ENCODE measurements at regions not wholly inside any gene's neighbourhood (a gene's known extent, or its start where the extent isn't known, plus 50 kb on each side); places are given as distances from the start of the nearest gene placed in this dataset.
"Not testable (repeated sequence)": the region's sequence is repeated elsewhere in the genome, so short reads cannot be mapped to it uniquely, and the experiment has no call there.

DNA sequence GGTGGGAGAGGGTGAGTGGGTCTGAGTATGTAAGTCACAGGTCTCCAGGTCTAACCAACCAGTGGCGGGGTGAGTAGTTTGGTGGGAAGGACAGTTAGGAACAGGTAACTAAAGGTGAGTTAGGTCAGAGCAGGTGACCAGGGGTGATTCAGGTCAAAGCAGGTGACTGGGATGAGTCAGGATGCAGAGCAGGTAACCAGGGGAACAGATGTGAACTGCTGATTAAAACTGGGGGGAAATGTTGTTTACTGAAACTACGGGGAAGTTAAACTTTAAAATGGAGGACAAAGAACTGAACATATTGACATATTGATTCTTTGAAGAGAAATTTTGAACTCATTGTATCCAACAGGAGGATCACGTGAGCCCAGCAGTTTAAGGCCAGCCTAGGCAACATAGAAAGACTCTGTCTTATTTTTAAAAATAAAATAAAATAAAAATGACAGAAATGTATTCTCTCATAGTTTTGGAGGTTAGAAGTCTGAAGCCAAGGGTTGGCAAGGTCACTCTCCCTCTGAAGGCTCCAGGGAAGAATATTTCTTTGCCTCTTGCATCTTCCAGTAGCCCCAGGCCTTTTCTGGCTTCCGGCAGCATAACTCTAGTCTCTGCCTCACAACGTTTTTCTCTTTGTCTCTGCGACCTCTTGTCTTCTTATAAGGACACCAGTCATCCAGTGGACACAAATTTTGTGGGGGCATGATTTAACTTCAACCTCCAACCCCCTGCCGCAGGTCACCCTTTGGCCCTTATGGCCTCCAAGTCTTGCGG, 64.3 kb upstream of the TINAGL1 start:
- no peak for DNase-seq

DNA sequence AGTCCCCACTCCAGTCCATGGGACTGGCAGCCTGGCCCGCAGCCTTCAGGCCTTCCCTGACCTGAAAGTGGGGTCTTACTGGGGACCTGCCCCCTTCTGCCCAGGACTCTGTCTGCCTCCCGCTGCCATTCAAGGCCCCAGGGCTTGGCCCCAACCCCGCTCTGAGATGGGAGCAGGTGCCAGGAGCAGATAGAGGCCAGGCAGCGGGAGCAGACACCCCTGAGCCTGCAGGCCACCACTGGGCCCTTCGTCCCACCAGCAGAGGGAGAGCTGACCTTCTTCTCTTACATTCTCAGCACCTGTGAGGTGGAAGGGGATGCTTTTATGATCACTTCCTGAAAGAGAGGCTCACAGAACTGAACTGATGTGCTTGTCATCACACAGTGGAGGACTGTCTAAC, 62.2 kb upstream of the TINAGL1 start:
- no peak for DNase-seq

DNA sequence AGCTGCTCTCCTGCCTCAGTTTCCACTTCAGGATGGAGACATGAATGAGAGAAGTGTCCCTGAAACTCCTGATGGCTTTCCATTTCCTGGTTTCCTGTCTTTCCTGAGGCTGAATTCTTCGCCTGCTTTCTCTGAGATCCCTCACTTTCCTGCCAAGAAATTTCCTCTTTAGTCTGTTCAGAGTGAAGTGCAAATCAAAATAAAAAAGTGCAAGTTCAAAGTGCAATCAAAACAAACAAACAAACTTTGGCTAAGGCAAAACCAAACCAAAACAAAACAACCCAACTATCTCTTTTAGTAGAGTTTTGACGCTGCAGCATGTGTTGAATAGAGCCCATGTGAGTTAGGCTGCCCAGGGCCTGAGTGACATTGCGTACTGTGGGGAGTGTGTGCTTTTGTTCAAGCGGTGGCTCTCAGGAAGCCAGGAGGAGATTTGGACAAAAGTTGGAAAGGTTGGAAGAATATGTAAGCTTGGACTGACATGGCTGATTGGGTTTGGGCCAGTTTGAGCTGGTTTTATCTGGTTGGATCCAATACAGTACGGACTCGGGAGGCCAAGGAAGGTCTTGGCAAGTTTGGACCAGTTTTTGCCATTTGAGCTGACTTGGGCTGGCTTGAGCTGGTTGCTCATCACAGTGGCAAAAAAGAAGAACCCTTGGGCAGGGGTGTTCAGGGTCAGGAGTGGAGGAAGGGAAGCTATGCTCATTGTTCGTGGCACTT, 61.1 kb upstream of the TINAGL1 start:
- no peak for DNase-seq

DNA sequence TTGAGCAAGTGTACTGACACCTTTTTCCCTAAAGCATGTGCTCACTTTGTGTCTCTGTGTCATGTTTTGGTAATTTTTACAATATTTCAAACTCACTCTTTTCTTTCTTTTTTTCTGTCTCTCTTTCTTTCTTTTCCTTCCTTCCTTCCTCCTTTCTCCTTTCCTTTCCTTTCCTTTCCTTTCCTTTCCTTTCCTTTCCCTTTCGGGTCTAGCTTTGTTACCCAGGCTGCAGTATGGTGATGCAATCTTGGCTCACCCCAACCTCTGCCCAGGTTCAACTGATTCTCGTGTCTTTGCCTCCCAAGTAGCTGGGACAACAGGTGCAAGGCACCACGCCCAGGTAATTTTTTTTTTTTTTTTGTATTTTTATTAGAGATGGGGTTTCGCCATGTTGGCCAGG, 60.4 kb upstream of the TINAGL1 start:
- DNase-seq = no peak

DNA sequence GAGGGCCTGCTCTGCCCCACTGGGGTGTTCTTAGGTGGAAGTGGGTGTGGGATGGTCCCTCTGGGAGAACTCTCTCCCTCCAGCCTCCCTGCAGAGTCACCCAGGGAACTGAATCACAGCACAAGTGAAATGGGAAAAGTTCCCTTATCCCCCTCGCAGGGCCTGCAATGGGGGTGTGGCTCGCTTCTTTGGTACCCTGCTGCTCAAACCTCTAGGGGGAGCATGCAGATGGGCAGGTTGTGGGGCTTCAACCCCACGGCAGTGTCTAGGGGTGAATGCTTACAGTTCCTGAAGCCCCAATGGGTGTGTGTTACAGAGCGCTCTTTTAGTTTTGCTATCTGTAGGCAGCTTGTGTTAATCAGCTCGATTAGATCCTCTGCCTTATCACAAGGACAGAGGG, 59.0 kb upstream of the TINAGL1 start:
- no peak for DNase-seq

DNA sequence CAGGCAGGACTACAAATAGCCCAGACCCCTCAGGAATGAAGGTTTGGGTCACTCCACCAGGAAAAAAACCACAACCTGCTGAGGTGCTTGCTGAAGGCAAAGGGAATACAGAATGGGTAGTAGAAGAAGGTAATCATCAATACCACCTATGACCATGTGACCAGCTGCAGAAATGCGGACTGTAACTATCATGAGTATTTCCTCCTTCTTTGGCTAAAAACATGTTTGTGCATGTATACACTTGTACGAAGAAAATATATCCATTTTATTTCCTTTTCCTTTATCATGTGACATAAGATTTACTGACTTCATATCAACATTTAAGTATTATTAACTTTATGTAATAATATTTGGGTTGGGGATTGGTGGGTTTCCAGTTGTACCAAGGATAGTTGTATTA, 58.3 kb upstream of the TINAGL1 start:
- not testable (repeated sequence) for DNase-seq

DNA sequence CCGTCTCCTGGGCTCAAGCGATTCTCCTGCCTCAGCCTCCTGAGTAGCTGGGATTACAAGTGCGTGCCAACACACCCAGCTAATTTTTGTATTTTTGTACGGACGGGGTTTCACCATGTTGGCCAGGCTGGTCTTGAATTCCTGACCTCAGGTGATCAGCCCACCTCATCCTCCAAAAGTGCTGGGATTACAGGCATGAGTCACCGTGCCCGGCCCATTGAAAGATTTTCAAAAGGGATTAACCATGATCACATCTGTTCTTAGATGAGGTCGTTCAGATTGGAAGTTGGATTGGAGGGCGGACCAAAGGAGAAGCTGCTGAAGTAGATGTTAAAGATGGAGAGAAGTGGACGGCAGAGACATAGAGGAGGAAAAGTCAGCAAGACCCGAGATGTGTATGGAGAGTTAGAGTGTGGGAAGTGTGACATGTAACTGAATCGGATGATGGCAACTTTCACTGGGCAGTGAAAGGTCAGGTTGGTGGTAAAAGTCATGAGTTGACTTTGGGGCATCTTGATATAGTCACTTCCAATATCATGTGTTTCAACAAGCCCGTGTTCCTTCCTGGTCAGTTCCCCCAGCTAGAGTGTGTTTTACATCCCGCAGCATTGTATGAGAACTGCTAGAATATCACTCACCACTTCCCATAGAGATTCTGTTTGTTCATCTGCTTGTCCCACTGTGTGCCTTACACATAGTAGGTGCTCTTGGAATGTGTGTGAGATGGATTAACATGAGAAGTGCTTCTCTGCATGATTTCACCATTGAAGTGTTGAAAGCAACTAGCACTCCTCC, 54.4 kb upstream of the TINAGL1 start:
- no peak for DNase-seq

DNA sequence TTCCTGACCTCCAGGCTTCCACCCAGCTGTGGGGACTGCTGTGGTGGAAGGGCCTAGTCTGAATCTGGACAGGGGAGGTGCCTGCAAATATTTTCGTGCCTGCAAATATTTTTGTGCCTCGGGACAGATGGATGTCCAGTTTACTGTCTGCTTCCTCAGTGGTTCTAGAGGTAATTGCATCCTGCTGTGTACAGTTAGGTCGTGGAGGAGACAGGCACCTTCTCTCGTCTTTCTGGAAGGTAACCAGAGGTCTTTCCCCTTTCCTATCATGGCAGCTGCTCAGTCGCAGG, 53.8 kb upstream of the TINAGL1 start:
- DNase-seq = no peak

DNA sequence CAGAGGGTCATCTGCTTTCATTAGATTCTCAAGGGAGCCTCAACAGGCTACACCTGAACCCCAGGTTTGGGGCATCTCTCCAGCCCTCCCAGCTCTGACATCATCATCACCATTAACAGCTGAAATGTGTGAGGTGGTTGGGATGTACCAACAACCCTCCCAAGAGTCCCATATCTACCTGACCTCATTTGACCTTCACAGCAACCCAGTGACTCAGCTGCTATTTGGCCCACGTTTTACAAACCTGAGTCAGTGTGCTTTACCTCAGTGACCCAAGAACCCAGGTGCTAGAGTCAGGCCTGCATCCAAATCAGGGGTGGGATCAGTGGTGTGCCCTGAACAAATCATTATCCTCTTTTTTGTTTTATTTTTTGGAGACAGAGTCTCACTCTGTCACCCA, 53.3 kb upstream of the TINAGL1 start:
- peak; percentile 17 for DNase-seq

DNA sequence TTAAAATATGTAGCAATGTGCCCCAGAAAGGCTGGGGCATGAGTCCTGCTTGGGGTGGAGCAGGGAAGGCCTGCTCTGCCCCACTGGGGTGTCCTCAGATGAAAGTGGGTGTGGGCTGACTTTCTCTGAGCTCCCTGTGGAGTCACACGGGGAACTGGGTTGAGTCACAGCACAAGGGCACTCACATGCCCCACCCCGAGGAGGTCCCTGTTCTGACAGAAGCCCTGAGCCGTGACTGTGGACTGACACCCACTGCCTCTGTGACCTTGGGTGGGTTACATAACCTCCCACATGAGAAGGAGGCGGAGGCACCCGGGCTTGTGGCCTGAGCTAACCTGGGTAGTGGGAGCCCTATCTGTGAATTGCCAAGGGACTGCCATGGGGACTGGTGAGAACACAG, 52.5 kb upstream of the TINAGL1 start:
- no peak for DNase-seq

DNA sequence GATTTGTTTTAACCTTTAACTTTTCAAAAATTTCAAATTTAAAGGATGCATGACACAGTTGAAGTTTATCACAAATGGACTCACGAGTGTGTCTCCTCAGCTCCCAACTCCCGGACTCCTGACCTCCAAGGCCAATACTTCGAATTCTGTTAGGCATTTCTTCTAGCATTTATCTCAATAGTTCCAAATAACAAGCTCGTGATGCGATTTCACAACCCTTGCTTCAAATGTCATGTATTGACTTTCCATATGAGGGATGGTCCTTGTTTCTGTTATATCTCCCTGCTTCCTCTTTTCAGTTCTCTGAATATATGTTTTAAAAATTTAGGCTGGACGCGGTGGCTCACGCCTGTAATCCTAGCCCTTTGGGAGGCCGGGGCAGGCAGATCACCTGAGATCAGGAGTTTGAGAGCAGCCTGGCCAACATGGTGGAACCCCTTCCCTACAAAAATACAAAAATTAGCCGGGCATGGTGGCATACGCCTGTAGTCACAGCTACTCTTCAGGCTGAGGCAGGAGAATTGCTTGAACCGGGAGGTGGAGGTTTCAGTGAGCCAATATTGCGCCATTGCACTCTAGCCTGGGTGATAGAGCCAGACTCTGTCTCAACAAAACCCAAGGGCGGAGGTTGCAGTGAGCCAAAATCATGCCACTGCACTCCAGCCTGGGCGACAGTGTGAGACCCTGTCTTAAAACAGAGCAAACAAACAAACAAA, 52.0 kb upstream of the TINAGL1 start:
- DNase-seq = no peak

All from NCI-H226 (cell line).